Lower leg skin (tissue), 4 donors: ENCODE measurements at regions not wholly inside any gene's neighbourhood (a gene's known extent, or its start where the extent isn't known, plus 50 kb on each side); places are given as distances from the start of the nearest gene placed in this dataset.

Source experiments
- DNase-seq, 2 donors: peaks; one replicate each; pipeline ENCODE4 v3.0.0-alpha.2; 2019; ENCODE audit warnings: low spot score in 2 of 2
- H3K4me3 ChIP-seq: fragments of 200-600 bp; sonication (generic); 2 replicates; pipeline ENCODE4 v1.5.1; 2017; ENCODE audit warnings: mild to moderate bottlenecking, low read depth; ENCODE audit not compliant: poor library complexity, severe bottlenecking
- CTCF ChIP-seq, 3 donors: fragments of 450-650 bp; IDR thresholded peaks; one replicate each; pipeline ENCODE4 v1.5.1; 2016; ENCODE audit warnings: antibody characterized with exemption in 3 of 3, mild to moderate bottlenecking in 3 of 3, moderate library complexity in 2 of 3
- POLR2A ChIP-seq, 2 donors: fragments of 450-650 bp; IDR thresholded peaks; one replicate each; pipeline ENCODE4 v1.6.1; 2016 to 2017; ENCODE audit warnings: antibody characterized with exemption in 2 of 2, mild to moderate bottlenecking in 1 of 2, moderate library complexity in 1 of 2
- WGBS, 2 donors: methylation state at CpG; one replicate each; pipeline ENCODE4 v1.1.5; 2018; 5-methylcytosine and 5-hydroxymethylcytosine counted together
- intact Hi-C: fragments of 100-400 bp; cut with DNase I; formaldehyde crosslinking; loops from one replicate; pipeline ENCODE4 v1.15.0; 2023; ENCODE audit warnings: low total_unique reads

DNA sequence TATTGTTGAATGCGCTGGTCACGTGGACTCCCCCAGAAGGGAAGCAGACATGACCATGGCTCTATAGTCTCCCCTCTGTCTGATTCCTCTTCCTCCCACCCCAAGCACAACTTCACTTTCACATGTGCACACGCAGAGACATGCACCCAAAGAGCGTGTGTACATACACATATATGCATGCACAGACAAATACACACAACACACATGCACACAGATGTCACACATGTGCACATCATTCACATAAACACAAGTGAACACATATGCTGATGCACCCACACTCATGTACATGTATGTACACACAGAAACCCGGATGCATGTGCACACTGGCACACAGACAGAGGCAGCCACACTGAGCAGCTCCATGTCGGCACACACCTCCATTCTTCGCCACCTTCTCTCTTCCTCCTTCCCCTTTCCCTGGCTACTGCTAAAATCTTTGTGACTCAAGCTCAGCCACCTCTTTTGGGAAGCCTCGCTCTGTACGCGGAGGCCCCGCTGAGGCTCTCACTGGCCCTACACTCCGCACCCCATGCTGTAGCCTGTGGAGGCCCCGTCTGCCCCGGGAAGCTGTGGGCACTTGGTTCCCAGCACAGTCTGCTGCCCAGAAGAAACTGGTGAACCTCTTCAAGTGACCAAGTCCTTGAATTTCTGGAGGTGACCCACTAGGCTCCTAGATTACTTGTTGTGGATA lies 101.6 kb upstream of the TEX51 start:
- no peak overlapping the region for H3K4me3 ChIP-seq
- WGBS, 2 donors: 94 to 95% methylated on average over 14 of the region's 14 CpGs
- no peak for TF ChIP-seq CTCF (IDR thresholded peaks at IDR 0.05)
- TF ChIP-seq POLR2A (IDR thresholded peaks at IDR 0.05): no peak
- peak in 1 of 2 donors; percentile 42 for DNase-seq
- intact Hi-C loops: no loop called here

- intact Hi-C loops: no loop called here
- TF ChIP-seq POLR2A (IDR thresholded peaks at IDR 0.05) (no peak), CTCF (IDR thresholded peaks at IDR 0.05) (no peak)
- DNase-seq: peak in 1 of 2 donors; percentile 74
- H3K4me3 ChIP-seq: no peak overlapping the region
- 79 to 87% methylated on average over 9 to 13 of the region's 13 CpGs for WGBS, 2 donors
Observed at GRCh38 chr2:126797622-126798275, 100.9 kb upstream of the TEX51 start.

- no peak for DNase-seq
- intact Hi-C loops: no loop called here
- H3K4me3 ChIP-seq: no peak overlapping the region
- no peak for TF ChIP-seq CTCF (IDR thresholded peaks at IDR 0.05)
- TF ChIP-seq POLR2A (IDR thresholded peaks at IDR 0.05): no peak
- 71 to 74% methylated on average over 9 of the region's 9 CpGs for WGBS, 2 donors
Observed at GRCh38 chr2:126798276-126799140, 100.2 kb upstream of the TEX51 start.

- H3K4me3 ChIP-seq: no peak overlapping the region
- DNase-seq: no peak
- WGBS, 2 donors: 81 to 84% methylated on average over 2 of the region's 2 CpGs
- no peak for TF ChIP-seq CTCF (IDR thresholded peaks at IDR 0.05)
- no peak for TF ChIP-seq POLR2A (IDR thresholded peaks at IDR 0.05)
- intact Hi-C loops: no loop called here
Observed at GRCh38 chr2:126799301-126799700, 99.4 kb upstream of the TEX51 start.

DNA sequence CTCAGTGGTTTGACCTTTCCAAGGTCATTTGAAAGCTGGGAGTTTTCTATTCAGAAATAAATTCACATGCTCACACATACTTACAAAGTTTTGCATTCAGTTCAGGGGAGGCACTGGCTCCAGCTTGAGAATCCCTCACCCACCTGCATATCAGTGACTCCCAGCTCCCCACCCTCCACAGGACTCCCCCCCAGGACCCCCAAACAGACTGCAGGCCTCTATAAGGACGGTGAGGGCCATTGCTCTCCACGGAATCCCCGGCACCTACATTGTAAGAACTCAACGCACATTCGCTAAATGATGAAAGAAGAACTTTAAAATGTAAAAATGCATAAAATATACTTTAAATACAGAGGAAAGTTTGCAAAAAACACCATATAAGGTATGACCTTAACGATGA lies 97.2 kb upstream of the TEX51 start:
- DNase-seq: peak in 1 of 2 donors; percentile 43
- no peak for TF ChIP-seq POLR2A (IDR thresholded peaks at IDR 0.05)
- TF ChIP-seq CTCF (IDR thresholded peaks at IDR 0.05): no peak
- no peak overlapping the region for H3K4me3 ChIP-seq
- 85 to 91% methylated on average over 6 of the region's 6 CpGs for WGBS, 2 donors
- intact Hi-C loops: no loop called here
